ENCODE measurements at regions not wholly inside any gene's neighbourhood (a gene's known extent, or its start where the extent isn't known, plus 50 kb on each side); places are given as distances from the start of the nearest gene placed in this dataset.
A peak's percentile ranks its signal among the peaks of the same experiment; 100 is the strongest.
"Not testable (repeated sequence)": the region's sequence is repeated elsewhere in the genome, so short reads cannot be mapped to it uniquely, and the experiment has no call there.

- no peaks in the 10 kb centered on the region for H3K36me3 ChIP-seq (ENCODE audit: low read depth, missing control alignments)
- no peaks in the 10 kb centered on the region for H3K9me3 ChIP-seq
- H3K4me3 ChIP-seq, result peak overlapping the region in 1 of 2 donors; percentile 36
- H3K27me3 ChIP-seq, result no peaks in the 10 kb centered on the region
- H3K4me1 ChIP-seq, result no peaks in the 10 kb centered on the region
- DNase-seq, result no peak
- TF ChIP-seq POLR2A (IDR thresholded peaks at IDR 0.05) (no peak), CTCF (IDR thresholded peaks at IDR 0.05) (no peak)
- intact Hi-C loops (cut with DNase I; ENCODE audit: low total_unique reads), result no loop called here
- 21 to 31% methylated on average over 13 to 14 of the region's 14 CpGs for WGBS, 2 donors
- H3K27ac ChIP-seq, result no peak overlapping the region
Measured at GRCh38 chr4:3873408-3874027, 107.3 kb downstream of the ADRA2C start.

DNA sequence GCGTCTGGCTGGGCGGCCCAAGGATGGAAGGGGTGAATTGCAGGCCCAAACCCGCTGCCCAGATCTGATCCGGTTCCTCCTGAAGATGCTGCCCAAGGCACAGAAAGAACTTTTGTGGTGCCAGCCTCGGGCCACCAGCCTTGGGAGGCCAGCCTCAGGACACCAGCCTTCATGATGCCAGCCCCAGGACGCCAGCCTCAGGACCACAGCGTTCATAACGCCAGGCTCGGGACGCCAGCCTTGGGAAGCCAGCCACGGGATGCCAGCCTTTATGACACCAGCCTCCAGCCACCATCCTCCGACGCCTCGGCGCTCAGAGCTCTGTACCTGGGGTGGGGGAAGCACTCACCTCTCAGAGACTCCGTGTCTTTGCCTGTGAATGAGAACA is 107.8 kb downstream of the ADRA2C start:
- no peaks in the 10 kb centered on the region for H3K4me1 ChIP-seq
- H3K4me3 ChIP-seq, result no peak overlapping the region
- H3K9me3 ChIP-seq, result no peaks in the 10 kb centered on the region
- no peaks in the 10 kb centered on the region for H3K27me3 ChIP-seq
- no peak overlapping the region for H3K27ac ChIP-seq
- intact Hi-C loops (cut with DNase I; ENCODE audit: low total_unique reads), result no loop called here
- TF ChIP-seq POLR2A (IDR thresholded peaks at IDR 0.05), result no peak
- no peak for TF ChIP-seq CTCF (IDR thresholded peaks at IDR 0.05)
- no peak for DNase-seq
- WGBS, 2 donors, result 53 to 67% methylated on average over 16 of the region's 16 CpGs
- no peaks in the 10 kb centered on the region for H3K36me3 ChIP-seq (ENCODE audit: low read depth, missing control alignments)

DNA sequence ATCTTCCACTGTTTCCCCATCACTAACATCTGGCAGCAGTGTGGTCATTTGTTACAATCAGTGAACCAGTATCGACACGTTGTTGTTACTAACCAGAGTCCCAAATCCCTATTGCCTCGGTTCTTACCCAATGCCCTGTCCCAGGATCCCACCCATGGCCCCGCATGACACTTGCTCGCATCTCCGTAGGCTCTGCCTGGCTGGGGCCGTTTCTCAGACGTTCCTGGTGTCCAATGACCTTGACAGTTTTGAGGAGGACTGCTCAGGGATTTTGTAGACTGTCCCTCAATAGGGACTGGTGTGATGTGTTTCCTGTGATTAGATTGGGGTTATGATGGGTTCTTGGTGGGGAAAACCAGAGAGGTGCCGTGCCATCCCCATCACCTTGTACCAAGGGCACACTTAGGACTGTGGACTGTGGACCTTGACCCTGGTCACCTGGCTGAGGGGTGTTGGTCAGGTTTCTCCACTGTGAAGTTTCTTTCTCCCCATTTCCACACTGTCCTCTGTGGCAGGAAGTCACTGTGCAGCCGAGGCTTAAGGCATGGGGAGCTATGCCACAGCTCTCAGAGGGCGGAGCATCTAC is 108.4 kb downstream of the ADRA2C start:
- no peak overlapping the region for H3K27ac ChIP-seq
- no peak for TF ChIP-seq POLR2A (IDR thresholded peaks at IDR 0.05)
- TF ChIP-seq CTCF (IDR thresholded peaks at IDR 0.05), result no peak
- intact Hi-C loops (cut with DNase I; ENCODE audit: low total_unique reads), result no loop called here
- no peak overlapping the region for H3K4me3 ChIP-seq
- H3K27me3 ChIP-seq, result no peaks in the 10 kb centered on the region
- no peak for DNase-seq
- no peaks in the 10 kb centered on the region for H3K9me3 ChIP-seq
- no peaks in the 10 kb centered on the region for H3K4me1 ChIP-seq
- WGBS, 2 donors, result 46 to 57% methylated on average over 9 to 11 of the region's 11 CpGs
- no peaks in the 10 kb centered on the region for H3K36me3 ChIP-seq (ENCODE audit: low read depth, missing control alignments)

- no peaks in the 10 kb centered on the region for H3K9me3 ChIP-seq
- TF ChIP-seq CTCF (IDR thresholded peaks at IDR 0.05) (no peak), POLR2A (IDR thresholded peaks at IDR 0.05) (no peak)
- H3K4me1 ChIP-seq, result peaks cover 6% of the 10 kb centered on the region
- no peak for DNase-seq
- no peaks in the 10 kb centered on the region for H3K27me3 ChIP-seq
- H3K36me3 ChIP-seq (ENCODE audit: low read depth, missing control alignments), result no peaks in the 10 kb centered on the region
- no peak overlapping the region for H3K27ac ChIP-seq
- 74 to 75% methylated on average over 4 of the region's 4 CpGs for WGBS, 2 donors
- intact Hi-C loops (cut with DNase I; ENCODE audit: low total_unique reads), result no loop called here
- H3K4me3 ChIP-seq, result no peak overlapping the region
Measured at GRCh38 chr4:3875466-3875865, 109.3 kb downstream of the ADRA2C start.

- intact Hi-C loops (cut with DNase I; ENCODE audit: low total_unique reads); H3K27ac ChIP-seq; H3K4me3 ChIP-seq; DNase-seq; H3K9me3 ChIP-seq; H3K4me1 ChIP-seq; H3K36me3 ChIP-seq (ENCODE audit: low read depth, missing control alignments); H3K27me3 ChIP-seq: not testable (repeated sequence)
- WGBS, 2 donors, result 80 to 86% methylated on average over 9 to 19 of the region's 24 CpGs
Measured at GRCh38 chr4:3876057-3876845, 110.1 kb downstream of the ADRA2C start.
